ENCODE measurements at regions not wholly inside any gene's neighbourhood (a gene's known extent, or its start where the extent isn't known, plus 50 kb on each side); places are given as distances from the start of the nearest gene placed in this dataset.

DNA sequence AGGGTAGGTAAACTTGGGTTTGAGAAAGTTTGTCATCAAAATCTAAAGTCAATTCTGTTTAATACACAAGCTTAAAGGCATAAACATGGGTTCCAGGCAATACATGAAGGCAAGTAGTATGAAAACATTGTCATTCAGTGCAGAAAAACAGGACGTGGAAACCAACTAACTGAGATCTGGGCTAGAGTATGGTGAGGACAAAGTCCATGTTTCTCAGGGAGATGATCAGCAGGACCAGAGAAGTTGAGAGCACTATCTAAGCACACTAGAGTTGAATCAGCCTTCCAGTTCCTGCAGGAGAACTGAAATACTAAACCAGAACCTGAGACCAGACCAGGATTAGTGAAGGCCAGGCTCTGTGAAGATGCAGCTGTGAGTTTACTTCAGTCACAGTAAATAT is 302.8 kb upstream of the CRIM1 start:
- Histone ChIP-seq H3K27ac (ENCODE audit: insufficient read depth, low read length, poor library complexity, severe bottlenecking) (no peak overlapping the region), H3K27me3 (ENCODE audit: control insufficient read depth, insufficient read depth, low read length) (no peaks in the 10 kb centered on the region), H3K4me3 (ENCODE audit: low read depth, low read length) (no peak overlapping the region), H3K4me1 (ENCODE audit: control insufficient read depth, insufficient read depth, low read length, poor library complexity, severe bottlenecking) (no peaks in the 10 kb centered on the region), H3K9me3 (ENCODE audit: control insufficient read depth in 2 of 2, low read length in 2 of 2) (no peaks in the 10 kb centered on the region), H3K36me3 (ENCODE audit: control insufficient read depth, insufficient read depth, low read length) (no peaks in the 10 kb centered on the region)
- Mint-ChIP-seq H3K4me1 (no peaks in the 10 kb centered on the region), H3K27me3 (no peaks in the 10 kb centered on the region), H3K27ac (no peak overlapping the region), H3K36me3 (no peaks in the 10 kb centered on the region), H3K9me3 (peaks cover 0 to 5% (median 2%) of the 10 kb centered on the region in 7 donors), H3K4me3 (no peak overlapping the region)
- ATAC-seq (ENCODE audit: low read depth in 2 of 2) (no peak), DNase-seq (no peak)

DNA sequence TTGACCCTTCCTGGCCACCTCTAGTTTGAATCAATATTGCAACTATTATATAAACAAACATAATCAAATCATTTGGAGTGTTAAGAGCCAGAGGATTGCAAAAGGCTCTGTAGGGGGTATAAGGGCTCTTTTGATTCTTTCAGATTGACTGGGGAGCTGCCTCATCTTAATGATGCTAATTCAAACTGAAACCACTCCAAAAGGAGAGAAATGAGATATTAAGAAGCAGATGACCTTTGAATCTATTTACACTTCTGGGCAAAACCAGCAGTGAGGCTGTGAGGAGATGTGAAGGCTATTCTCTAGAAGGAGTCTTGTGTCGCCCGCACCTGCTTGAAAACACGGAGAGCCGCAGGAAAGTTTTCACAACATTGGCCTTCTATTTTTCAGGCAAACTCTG is 311.2 kb upstream of the CRIM1 start:
- Histone ChIP-seq H3K4me3 (ENCODE audit: low read depth, low read length) (no peak overlapping the region), H3K9me3 (ENCODE audit: control insufficient read depth in 2 of 2, low read length in 2 of 2) (no peaks in the 10 kb centered on the region), H3K4me1 (ENCODE audit: control insufficient read depth, insufficient read depth, low read length, poor library complexity, severe bottlenecking) (no peaks in the 10 kb centered on the region), H3K36me3 (ENCODE audit: control insufficient read depth, insufficient read depth, low read length) (no peaks in the 10 kb centered on the region), H3K27ac (ENCODE audit: insufficient read depth, low read length, poor library complexity, severe bottlenecking) (no peak overlapping the region), H3K27me3 (ENCODE audit: control insufficient read depth, insufficient read depth, low read length) (no peaks in the 10 kb centered on the region)
- H3K9me3 Mint-ChIP-seq: peaks cover 0 to 2% (median 0%) of the 10 kb centered on the region in 7 donors
- H3K27ac Mint-ChIP-seq: no peak overlapping the region
- ATAC-seq (ENCODE audit: low read depth in 2 of 2): no peak
- DNase-seq: no peak
- no peaks in the 10 kb centered on the region for H3K4me1 Mint-ChIP-seq
- no peak overlapping the region for H3K4me3 Mint-ChIP-seq
- no peaks in the 10 kb centered on the region for H3K36me3 Mint-ChIP-seq
- H3K27me3 Mint-ChIP-seq: peaks cover 5% of the 10 kb centered on the region

DNA sequence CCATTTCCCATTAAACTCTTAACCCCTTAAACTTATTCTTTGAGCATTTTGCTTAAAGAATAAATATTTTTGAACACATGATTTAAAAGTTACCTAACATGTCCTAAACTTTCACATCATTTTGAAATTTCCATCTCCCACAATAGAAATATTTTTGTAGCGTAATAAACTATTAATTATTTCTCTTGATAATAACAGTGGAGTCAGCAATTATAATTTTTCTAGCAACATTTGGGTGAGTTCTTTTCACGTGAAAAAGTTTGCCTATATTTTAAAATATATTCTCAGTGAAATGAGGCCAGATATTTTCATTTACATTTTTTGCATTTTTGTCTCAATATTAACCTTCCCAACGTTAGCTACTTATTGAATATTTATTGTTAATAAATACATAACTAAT is 320.4 kb upstream of the CRIM1 start:
- H3K36me3 ChIP-seq (ENCODE audit: control insufficient read depth, insufficient read depth, low read length): no peaks in the 10 kb centered on the region
- H3K4me1 ChIP-seq (ENCODE audit: control insufficient read depth, insufficient read depth, low read length, poor library complexity, severe bottlenecking): no peaks in the 10 kb centered on the region
- H3K27ac ChIP-seq (ENCODE audit: insufficient read depth, low read length, poor library complexity, severe bottlenecking): no peak overlapping the region
- no peak overlapping the region for H3K4me3 ChIP-seq (ENCODE audit: low read depth, low read length)
- peaks cover 0 to 24% (median 5%) of the 10 kb centered on the region in 7 donors for H3K9me3 Mint-ChIP-seq
- no peaks in the 10 kb centered on the region for H3K27me3 ChIP-seq (ENCODE audit: control insufficient read depth, insufficient read depth, low read length)
- no peaks in the 10 kb centered on the region for H3K9me3 ChIP-seq (ENCODE audit: control insufficient read depth in 2 of 2, low read length in 2 of 2)
- H3K36me3 Mint-ChIP-seq: no peaks in the 10 kb centered on the region
- ATAC-seq (ENCODE audit: low read depth in 2 of 2) (no peak), DNase-seq (no peak)
- H3K27ac Mint-ChIP-seq: no peak overlapping the region
- H3K4me1 Mint-ChIP-seq: peaks cover 0 to 12% (median 0%) of the 10 kb centered on the region in 4 donors
- H3K27me3 Mint-ChIP-seq: no peaks in the 10 kb centered on the region
- no peak overlapping the region for H3K4me3 Mint-ChIP-seq

DNA sequence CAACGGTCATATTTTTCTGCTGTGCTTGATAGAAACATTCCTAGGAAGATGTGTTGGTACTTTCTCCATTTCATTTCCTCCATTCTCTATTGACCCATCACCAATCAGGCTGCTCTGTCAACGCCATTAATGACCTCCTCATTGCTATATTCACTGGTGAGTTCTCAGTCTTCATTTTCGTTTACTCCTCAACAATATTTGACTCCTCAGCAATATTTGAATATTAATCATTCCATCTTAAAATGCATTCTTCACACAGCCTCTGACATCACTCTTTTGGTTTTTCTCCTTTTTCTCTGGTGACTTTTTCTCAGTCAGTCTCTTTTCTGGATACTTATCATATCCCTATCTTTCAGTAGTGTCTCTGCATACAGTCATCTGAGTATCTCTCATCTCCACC is 323.5 kb upstream of the CRIM1 start:
- Histone ChIP-seq H3K9me3 (ENCODE audit: control insufficient read depth in 2 of 2, low read length in 2 of 2) (no peaks in the 10 kb centered on the region), H3K4me1 (ENCODE audit: control insufficient read depth, insufficient read depth, low read length, poor library complexity, severe bottlenecking) (no peaks in the 10 kb centered on the region), H3K36me3 (ENCODE audit: control insufficient read depth, insufficient read depth, low read length) (no peaks in the 10 kb centered on the region), H3K4me3 (ENCODE audit: low read depth, low read length) (no peak overlapping the region), H3K27me3 (ENCODE audit: control insufficient read depth, insufficient read depth, low read length) (no peaks in the 10 kb centered on the region), H3K27ac (ENCODE audit: insufficient read depth, low read length, poor library complexity, severe bottlenecking) (no peak overlapping the region)
- no peak overlapping the region for H3K27ac Mint-ChIP-seq
- no peaks in the 10 kb centered on the region for H3K36me3 Mint-ChIP-seq
- H3K4me3 Mint-ChIP-seq: no peak overlapping the region
- H3K4me1 Mint-ChIP-seq: peaks cover 0 to 12% (median 0%) of the 10 kb centered on the region in 4 donors
- ATAC-seq (ENCODE audit: low read depth in 2 of 2) (no peak), DNase-seq (no peak)
- H3K27me3 Mint-ChIP-seq: no peaks in the 10 kb centered on the region
- H3K9me3 Mint-ChIP-seq: peaks cover 0 to 24% (median 4%) of the 10 kb centered on the region in 7 donors

DNA sequence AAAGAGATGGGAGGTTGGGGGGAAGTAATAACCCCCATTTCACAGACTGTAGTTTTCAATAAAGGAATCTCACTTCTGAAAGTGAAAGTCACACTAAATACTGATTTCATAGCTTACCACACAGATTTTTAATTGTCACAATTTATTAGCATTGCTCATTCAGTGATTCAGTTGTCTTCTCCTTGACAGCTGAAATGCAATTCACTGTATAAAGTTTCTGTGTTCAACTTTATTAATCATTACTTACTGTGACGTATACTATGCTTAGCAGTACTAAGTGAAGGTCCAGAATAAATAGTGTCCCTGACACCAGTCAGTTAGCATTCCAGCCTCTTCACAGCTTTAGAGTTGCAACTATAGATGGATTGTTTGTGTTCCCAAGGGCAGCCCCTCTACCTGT is 324.1 kb upstream of the CRIM1 start:
- no peak overlapping the region for H3K27ac ChIP-seq (ENCODE audit: insufficient read depth, low read length, poor library complexity, severe bottlenecking)
- no peaks in the 10 kb centered on the region for H3K9me3 ChIP-seq (ENCODE audit: control insufficient read depth in 2 of 2, low read length in 2 of 2)
- peaks cover 0 to 12% (median 0%) of the 10 kb centered on the region in 4 donors for H3K4me1 Mint-ChIP-seq
- no peak overlapping the region for H3K4me3 ChIP-seq (ENCODE audit: low read depth, low read length)
- no peak overlapping the region for H3K4me3 Mint-ChIP-seq
- H3K27me3 ChIP-seq (ENCODE audit: control insufficient read depth, insufficient read depth, low read length): no peaks in the 10 kb centered on the region
- H3K36me3 ChIP-seq (ENCODE audit: control insufficient read depth, insufficient read depth, low read length): no peaks in the 10 kb centered on the region
- H3K4me1 ChIP-seq (ENCODE audit: control insufficient read depth, insufficient read depth, low read length, poor library complexity, severe bottlenecking): no peaks in the 10 kb centered on the region
- ATAC-seq (ENCODE audit: low read depth in 2 of 2) (no peak), DNase-seq (no peak)
- H3K27ac Mint-ChIP-seq: no peak overlapping the region
- H3K9me3 Mint-ChIP-seq: peaks cover 0 to 18% (median 2%) of the 10 kb centered on the region in 7 donors
- no peaks in the 10 kb centered on the region for H3K27me3 Mint-ChIP-seq
- no peaks in the 10 kb centered on the region for H3K36me3 Mint-ChIP-seq

DNA sequence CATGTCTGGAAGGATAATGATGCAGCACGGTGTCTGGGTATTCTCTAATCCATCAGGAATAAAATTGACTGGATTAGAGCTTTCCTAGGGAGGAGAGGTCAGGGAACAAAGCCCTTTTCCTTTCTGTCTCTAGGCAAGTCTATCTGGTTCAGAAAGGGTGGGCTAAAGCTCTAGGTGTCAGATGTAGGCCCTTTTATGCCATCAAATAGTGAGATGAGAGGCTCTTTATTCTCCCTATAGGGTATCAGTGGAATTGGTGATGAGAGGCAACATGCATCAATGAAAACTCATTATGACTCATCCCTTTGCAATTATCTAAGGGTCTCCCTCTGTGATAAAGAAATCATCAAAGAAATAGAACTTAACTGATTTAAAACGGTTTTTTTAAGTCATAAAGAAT is 328.0 kb upstream of the CRIM1 start:
- Mint-ChIP-seq H3K4me1 (peaks cover 0 to 12% (median 0%) of the 10 kb centered on the region in 4 donors), H3K4me3 (no peak overlapping the region), H3K27ac (no peak overlapping the region), H3K36me3 (no peaks in the 10 kb centered on the region), H3K27me3 (no peaks in the 10 kb centered on the region), H3K9me3 (peaks cover 0 to 8% (median 0%) of the 10 kb centered on the region in 7 donors)
- no peaks in the 10 kb centered on the region for H3K27me3 ChIP-seq (ENCODE audit: control insufficient read depth, insufficient read depth, low read length)
- no peak overlapping the region for H3K27ac ChIP-seq (ENCODE audit: insufficient read depth, low read length, poor library complexity, severe bottlenecking)
- H3K36me3 ChIP-seq (ENCODE audit: control insufficient read depth, insufficient read depth, low read length): no peaks in the 10 kb centered on the region
- H3K9me3 ChIP-seq (ENCODE audit: control insufficient read depth in 2 of 2, low read length in 2 of 2): no peaks in the 10 kb centered on the region
- H3K4me3 ChIP-seq (ENCODE audit: low read depth, low read length): no peak overlapping the region
- no peaks in the 10 kb centered on the region for H3K4me1 ChIP-seq (ENCODE audit: control insufficient read depth, insufficient read depth, low read length, poor library complexity, severe bottlenecking)
- no peak for ATAC-seq (ENCODE audit: low read depth in 2 of 2)
- no peak for DNase-seq

DNA sequence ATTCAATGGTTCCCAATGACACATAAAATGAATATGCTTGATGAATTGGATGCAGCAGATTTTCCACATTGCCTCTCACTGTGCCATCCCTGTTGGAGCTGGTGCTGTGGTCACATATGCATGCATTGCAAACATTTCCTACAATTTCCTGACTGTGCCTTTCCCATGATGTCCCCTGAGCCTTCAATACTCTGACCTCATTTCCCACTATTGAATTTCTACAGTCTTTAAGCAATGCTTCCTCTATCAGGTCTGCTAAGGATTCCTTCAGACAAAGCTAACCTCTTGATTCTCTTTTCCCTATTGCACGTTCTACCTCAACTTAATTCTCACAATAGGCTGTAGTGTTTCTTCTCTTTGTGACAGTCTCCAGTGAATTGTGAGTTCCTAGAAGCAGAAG is 342.5 kb upstream of the CRIM1 start:
- no peak for ATAC-seq (ENCODE audit: low read depth in 2 of 2)
- Histone ChIP-seq H3K27me3 (ENCODE audit: control insufficient read depth, insufficient read depth, low read length) (no peaks in the 10 kb centered on the region), H3K36me3 (ENCODE audit: control insufficient read depth, insufficient read depth, low read length) (no peaks in the 10 kb centered on the region), H3K4me1 (ENCODE audit: control insufficient read depth, insufficient read depth, low read length, poor library complexity, severe bottlenecking) (no peaks in the 10 kb centered on the region), H3K9me3 (ENCODE audit: control insufficient read depth in 2 of 2, low read length in 2 of 2) (no peaks in the 10 kb centered on the region), H3K4me3 (ENCODE audit: low read depth, low read length) (no peak overlapping the region), H3K27ac (ENCODE audit: insufficient read depth, low read length, poor library complexity, severe bottlenecking) (no peak overlapping the region)
- H3K9me3 Mint-ChIP-seq: peaks cover 0 to 1% (median 0%) of the 10 kb centered on the region in 7 donors
- no peak overlapping the region for H3K4me3 Mint-ChIP-seq
- no peak overlapping the region for H3K27ac Mint-ChIP-seq
- H3K27me3 Mint-ChIP-seq: no peaks in the 10 kb centered on the region
- no peaks in the 10 kb centered on the region for H3K36me3 Mint-ChIP-seq
- peaks cover 0 to 2% (median 0%) of the 10 kb centered on the region in 4 donors for H3K4me1 Mint-ChIP-seq
- DNase-seq: no peak

DNA sequence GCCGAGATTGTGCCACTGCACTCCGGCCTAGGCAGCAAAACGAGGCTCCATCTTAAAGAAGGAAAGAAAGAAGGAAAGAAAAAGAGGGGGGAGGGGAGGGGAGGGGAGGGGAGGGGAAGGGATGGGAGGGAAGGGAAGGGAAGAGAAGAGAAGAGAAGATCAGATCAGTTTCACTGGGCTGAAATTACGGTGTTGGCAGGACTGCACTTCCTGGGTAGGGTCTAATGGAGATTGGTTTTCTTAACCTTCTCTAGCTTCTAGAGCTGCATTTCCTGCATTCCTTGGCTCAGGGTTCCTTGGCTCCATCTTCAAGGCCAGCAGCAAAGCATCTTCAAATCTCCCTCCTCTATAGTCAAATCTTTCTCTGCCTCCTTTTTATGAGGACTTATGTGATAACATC is 349.1 kb upstream of the CRIM1 start:
- peaks cover 4% of the 10 kb centered on the region for H3K27me3 Mint-ChIP-seq
- Histone ChIP-seq H3K9me3 (ENCODE audit: control insufficient read depth in 2 of 2, low read length in 2 of 2) (no peaks in the 10 kb centered on the region), H3K36me3 (ENCODE audit: control insufficient read depth, insufficient read depth, low read length) (no peaks in the 10 kb centered on the region), H3K4me3 (ENCODE audit: low read depth, low read length) (no peak overlapping the region), H3K27ac (ENCODE audit: insufficient read depth, low read length, poor library complexity, severe bottlenecking) (no peak overlapping the region), H3K27me3 (ENCODE audit: control insufficient read depth, insufficient read depth, low read length) (no peaks in the 10 kb centered on the region), H3K4me1 (ENCODE audit: control insufficient read depth, insufficient read depth, low read length, poor library complexity, severe bottlenecking) (no peaks in the 10 kb centered on the region)
- H3K27ac Mint-ChIP-seq: peak overlapping the region in 1 of 3 donors; percentile 77
- H3K9me3 Mint-ChIP-seq: no peaks in the 10 kb centered on the region
- H3K36me3 Mint-ChIP-seq: no peaks in the 10 kb centered on the region
- DNase-seq: no peak
- no peak for ATAC-seq (ENCODE audit: low read depth in 2 of 2)
- H3K4me3 Mint-ChIP-seq: no peak overlapping the region
- H3K4me1 Mint-ChIP-seq: peaks cover 0 to 4% (median 0%) of the 10 kb centered on the region in 4 donors

All from CD4-positive, CD25-positive, alpha-beta regulatory T cell (primary cell).